ENCODE measurements at regions not wholly inside any gene's neighbourhood (a gene's known extent, or its start where the extent isn't known, plus 50 kb on each side); places are given as distances from the start of the nearest gene placed in this dataset.

DNA sequence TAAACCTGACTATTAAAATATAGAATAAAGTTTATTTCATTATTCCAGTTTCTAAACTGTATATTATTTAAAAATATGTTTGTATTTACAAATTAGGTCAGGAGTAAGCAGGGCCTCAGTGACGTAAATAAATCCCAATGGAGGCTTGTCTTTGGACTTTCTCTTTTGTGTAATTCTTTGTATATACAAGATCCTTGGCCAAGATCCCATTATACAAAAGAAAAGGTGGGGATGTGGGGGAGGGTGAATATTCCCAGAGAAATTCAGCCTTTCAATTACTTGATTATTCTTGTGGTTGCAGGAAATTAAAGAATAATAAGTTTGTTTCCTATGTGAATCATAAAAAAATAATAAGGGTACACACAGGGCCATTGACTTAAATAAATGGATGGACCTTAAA, 178.7 kb upstream of the PRPS1L1 start:
- 0 out of 2 replicates have a peak, but pooled peaks have one; percentile 31 for TF ChIP-seq TAF1 (IDR thresholded peaks at IDR 0.05; ENCODE audit: borderline replicate concordance, insufficient read depth, low read length)
- TF ChIP-seq POLR2AphosphoS5 (IDR thresholded peaks at IDR 0.05; ENCODE audit: low read depth, low read length) = no peak
- TF ChIP-seq SIN3A (IDR thresholded peaks at IDR 0.05; ENCODE audit: borderline replicate concordance, insufficient read depth, low read length) = no peak
- no peak for TF ChIP-seq REST (IDR thresholded peaks at IDR 0.05; ENCODE audit: insufficient read depth in 1 of 2, low read depth in 2 of 2, low read length in 2 of 2)
- TF ChIP-seq FOXP2 (optimal IDR thresholded peaks at IDR 0.05; ENCODE audit: borderline replicate concordance, extremely low read depth, extremely low read length, insufficient read depth) = no peak

Data from PFSK-1 (cell line).